ENCODE measurements at regions not wholly inside any gene's neighbourhood (a gene's known extent, or its start where the extent isn't known, plus 50 kb on each side); places are given as distances from the start of the nearest gene placed in this dataset.

- TF ChIP-seq, protein P1, sequence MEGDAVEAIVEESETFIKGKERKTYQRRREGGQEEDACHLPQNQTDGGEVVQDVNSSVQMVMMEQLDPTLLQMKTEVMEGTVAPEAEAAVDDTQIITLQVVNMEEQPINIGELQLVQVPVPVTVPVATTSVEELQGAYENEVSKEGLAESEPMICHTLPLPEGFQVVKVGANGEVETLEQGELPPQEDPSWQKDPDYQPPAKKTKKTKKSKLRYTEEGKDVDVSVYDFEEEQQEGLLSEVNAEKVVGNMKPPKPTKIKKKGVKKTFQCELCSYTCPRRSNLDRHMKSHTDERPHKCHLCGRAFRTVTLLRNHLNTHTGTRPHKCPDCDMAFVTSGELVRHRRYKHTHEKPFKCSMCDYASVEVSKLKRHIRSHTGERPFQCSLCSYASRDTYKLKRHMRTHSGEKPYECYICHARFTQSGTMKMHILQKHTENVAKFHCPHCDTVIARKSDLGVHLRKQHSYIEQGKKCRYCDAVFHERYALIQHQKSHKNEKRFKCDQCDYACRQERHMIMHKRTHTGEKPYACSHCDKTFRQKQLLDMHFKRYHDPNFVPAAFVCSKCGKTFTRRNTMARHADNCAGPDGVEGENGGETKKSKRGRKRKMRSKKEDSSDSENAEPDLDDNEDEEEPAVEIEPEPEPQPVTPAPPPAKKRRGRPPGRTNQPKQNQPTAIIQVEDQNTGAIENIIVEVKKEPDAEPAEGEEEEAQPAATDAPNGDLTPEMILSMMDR (IDR thresholded peaks at IDR 0.05; ENCODE audit: insufficient read depth, low read length, poor library complexity, severe bottlenecking) = no peak
- no peak for TF ChIP-seq EZH2phosphoT487 (conservative IDR thresholded peaks at IDR 0.05; ENCODE audit: low read length)
Measured at GRCh38 chr5:90133941-90134340, 275.6 kb downstream of the CETN3 start.

Measured in SU-DHL-6 (cell line).